GM23248 (cell line): ENCODE measurements at regions not wholly inside any gene's neighbourhood (a gene's known extent, or its start where the extent isn't known, plus 50 kb on each side); places are given as distances from the start of the nearest gene placed in this dataset.
"Not testable (repeated sequence)": the region's sequence is repeated elsewhere in the genome, so short reads cannot be mapped to it uniquely, and the experiment has no call there.

Experiments used
- DNase-seq: peaks from one replicate; pipeline ENCODE4 v3.0.0-alpha.2; 2015
- H2AFZ ChIP-seq: fragments of 200-600 bp; sonication (generic); 2 replicates; pipeline ENCODE4 v1.6.1; 2016; ENCODE audit warnings: antibody characterized with exemption
- H3F3A ChIP-seq: fragments of 200-600 bp; sonication (generic); 2 replicates; pipeline ENCODE4 v1.6.1; 2016; ENCODE audit warnings: mild to moderate bottlenecking, antibody characterized with exemption, mixed run types; ENCODE audit not compliant: insufficient read depth
- H3K27ac ChIP-seq: fragments of 200-600 bp; sonication (generic); 2 replicates; pipeline ENCODE4 v1.5.1; 2016; ENCODE audit warnings: mild to moderate bottlenecking
- H3K27me3 ChIP-seq: fragments of 200-600 bp; sonication (generic); replicated peaks from 2 replicates; pipeline ENCODE4 v1.6.1; 2016; ENCODE audit warnings: mild to moderate bottlenecking; ENCODE audit not compliant: insufficient read depth
- H3K36me3 ChIP-seq: fragments of 200-600 bp; sonication (generic); 2 replicates; pipeline ENCODE4 v1.6.1; 2016; ENCODE audit warnings: low read depth, mild to moderate bottlenecking
- H3K4me1 ChIP-seq: fragments of 200-600 bp; sonication (generic); 2 replicates; pipeline ENCODE4 v1.6.1; 2016; ENCODE audit warnings: mild to moderate bottlenecking; ENCODE audit not compliant: insufficient read depth
- H3K4me2 ChIP-seq: fragments of 200-600 bp; sonication (generic); one replicate; pipeline ENCODE4 v1.6.1; 2016; ENCODE audit warnings: mild to moderate bottlenecking; ENCODE audit not compliant: unreplicated experiment
- H3K4me3 ChIP-seq: fragments of 200-600 bp; sonication (generic); 2 replicates; pipeline ENCODE4 v1.5.1; 2016; ENCODE audit warnings: mild to moderate bottlenecking
- H3K79me2 ChIP-seq: fragments of 200-600 bp; sonication (generic); 2 replicates; pipeline ENCODE4 v1.6.1; 2016; ENCODE audit warnings: mild to moderate bottlenecking; ENCODE audit not compliant: insufficient read depth
- H3K9ac ChIP-seq: fragments of 200-600 bp; sonication (generic); 2 replicates; pipeline ENCODE4 v1.6.1; 2016; ENCODE audit warnings: mild to moderate bottlenecking
- H3K9me2 ChIP-seq: fragments of 200-600 bp; sonication (generic); 2 replicates; pipeline ENCODE4 v1.6.1; 2016; ENCODE audit warnings: mixed run types, mild to moderate bottlenecking, moderate library complexity; ENCODE audit not compliant: insufficient read depth
- H3K9me3 ChIP-seq: fragments of 200-600 bp; sonication (generic); one replicate; pipeline ENCODE4 v1.6.1; 2017; ENCODE audit warnings: low read depth
- H4K20me1 ChIP-seq: fragments of 200-600 bp; sonication (generic); 2 replicates; pipeline ENCODE4 v1.6.0; 2016; ENCODE audit not compliant: insufficient read depth
- EZH2 ChIP-seq: fragments of 200-600 bp; sonication (generic); IDR thresholded peaks from 2 replicates; pipeline ENCODE4 v1.6.1; 2018; ENCODE audit warnings: antibody characterized with exemption, mild to moderate bottlenecking; ENCODE audit not compliant: insufficient read depth, poor library complexity, severe bottlenecking
- EZH2phosphoT487 ChIP-seq: fragments of 200-600 bp; sonication (generic); IDR thresholded peaks from 2 replicates; pipeline ENCODE4 v1.6.1; 2018; ENCODE audit warnings: antibody characterized with exemption, moderate library complexity, mild to moderate bottlenecking, low read depth; ENCODE audit not compliant: insufficient read depth
- WGBS, 2 experiments: methylation state at CpG; one replicate each; pipeline ENCODE4 v1.1.6; 2015 to 2017; ENCODE audit warnings: low lambda C conversion rate in 2 of 2, low coverage in 1 of 2; ENCODE audit errors: missing lambda C conversion rate in 2 of 2; 5-methylcytosine and 5-hydroxymethylcytosine counted together
- in situ Hi-C: fragments of 300-500 bp; cut with MboI; formaldehyde crosslinking; loops from 2 replicates; pipeline ENCODE4 v1.15.0; 2020

DNA sequence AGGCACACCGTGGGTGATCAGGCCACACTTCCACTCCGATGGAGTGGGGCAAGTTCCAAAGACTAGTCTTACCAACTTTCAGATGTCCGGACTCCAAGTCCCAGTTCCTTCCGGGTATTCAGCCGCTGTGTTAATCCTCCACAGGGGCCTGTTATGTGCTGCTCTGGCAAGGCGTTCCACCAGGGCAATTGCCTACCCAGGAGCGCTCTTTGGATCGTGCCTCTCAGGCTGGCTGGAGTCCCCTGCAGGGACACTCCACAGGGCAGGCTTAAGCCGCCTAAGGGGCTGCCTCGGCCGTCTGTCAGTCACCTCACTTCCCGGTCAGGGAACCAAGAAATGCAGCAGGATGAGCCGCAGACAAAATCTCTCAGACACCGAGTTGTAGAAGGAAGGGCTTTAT lies 118.7 kb upstream of the CCNG1 start:
- Histone ChIP-seq H3K4me1 (no peaks in the 10 kb centered on the region), H3K27ac (no peak overlapping the region), H3K9ac (no peak overlapping the region), H3K36me3 (no peaks in the 10 kb centered on the region), H3K9me2 (no peaks in the 10 kb centered on the region), H3K79me2 (no peaks in the 10 kb centered on the region), H3F3A (no peaks in the 10 kb centered on the region), H3K9me3 (no peaks in the 10 kb centered on the region), H3K4me2 (no peak overlapping the region), H3K4me3 (no peak overlapping the region), H3K27me3 (no peaks in the 10 kb centered on the region), H4K20me1 (no peaks in the 10 kb centered on the region), H2AFZ (no peak overlapping the region)
- no peak for DNase-seq
- in situ Hi-C loops: no loop called here
- 45 to 59% methylated on average over 14 of the region's 14 CpGs for WGBS, 2 experiments
- no peak for TF ChIP-seq EZH2
- TF ChIP-seq EZH2phosphoT487: no peak

GRCh38 chr5:163321511-163321910 lies 115.9 kb upstream of the CCNG1 start:
- Histone ChIP-seq H3K36me3 (no peaks in the 10 kb centered on the region), H3K9me2 (no peaks in the 10 kb centered on the region), H3F3A (no peaks in the 10 kb centered on the region), H3K4me1 (no peaks in the 10 kb centered on the region), H3K4me3 (no peak overlapping the region), H3K9me3 (no peaks in the 10 kb centered on the region), H3K79me2 (no peaks in the 10 kb centered on the region), H3K4me2 (no peak overlapping the region), H3K9ac (no peak overlapping the region), H3K27me3 (no peaks in the 10 kb centered on the region), H4K20me1 (no peaks in the 10 kb centered on the region), H3K27ac (no peak overlapping the region), H2AFZ (no peak overlapping the region)
- in situ Hi-C loops: no loop called here
- TF ChIP-seq EZH2phosphoT487 (no peak), EZH2 (no peak)
- WGBS, 2 experiments: 22 to 26% methylated on average over 2 of the region's 2 CpGs
- DNase-seq: no peak

GRCh38 chr5:163330723-163331668 lies 106.4 kb upstream of the CCNG1 start:
- no peaks in the 10 kb centered on the region for H3K9me3 ChIP-seq
- H3K27me3 ChIP-seq: no peaks in the 10 kb centered on the region
- DNase-seq: no peak
- TF ChIP-seq EZH2phosphoT487 (no peak), EZH2 (no peak)
- no peaks in the 10 kb centered on the region for H3F3A ChIP-seq
- no peak overlapping the region for H3K27ac ChIP-seq
- no peak overlapping the region for H3K4me3 ChIP-seq
- H4K20me1 ChIP-seq: no peaks in the 10 kb centered on the region
- H3K9me2 ChIP-seq: no peaks in the 10 kb centered on the region
- WGBS, 2 experiments: 36 to 44% methylated on average over 9 of the region's 9 CpGs
- H3K4me2 ChIP-seq: no peak overlapping the region
- no peak overlapping the region for H2AFZ ChIP-seq
- H3K9ac ChIP-seq: no peak overlapping the region
- no peaks in the 10 kb centered on the region for H3K4me1 ChIP-seq
- H3K79me2 ChIP-seq: no peaks in the 10 kb centered on the region
- in situ Hi-C loops: no loop called here
- no peaks in the 10 kb centered on the region for H3K36me3 ChIP-seq

GRCh38 chr5:163336074-163336473 lies 101.3 kb upstream of the CCNG1 start:
- H4K20me1 ChIP-seq, in situ Hi-C loops, H3K4me3 ChIP-seq, H3F3A ChIP-seq, H3K4me1 ChIP-seq, H2AFZ ChIP-seq, H3K27ac ChIP-seq, H3K9ac ChIP-seq, H3K9me2 ChIP-seq, DNase-seq, H3K36me3 ChIP-seq, H3K9me3 ChIP-seq, H3K27me3 ChIP-seq, H3K4me2 ChIP-seq, H3K79me2 ChIP-seq: not testable (repeated sequence)
- WGBS, 2 experiments: 13 to 16% methylated on average over 5 of the region's 5 CpGs
